ENCODE measurements at regions not wholly inside any gene's neighbourhood (a gene's known extent, or its start where the extent isn't known, plus 50 kb on each side); places are given as distances from the start of the nearest gene placed in this dataset.
A peak's percentile ranks its signal among the peaks of the same experiment; 100 is the strongest.

GRCh38 chr1:220410611-220411010, 117.3 kb upstream of the MARK1 start:
- DNase-seq = no peak

- no peak for DNase-seq
These were observed 118.0 kb upstream of the MARK1 start for GRCh38 chr1:220409771-220410595.

- DNase-seq = no peak
These were observed 120.7 kb upstream of the MARK1 start for GRCh38 chr1:220407191-220407590.

GRCh38 chr1:220398238-220398637, 126.0 kb upstream of the RAB3GAP2 start:
- DNase-seq = no peak

- no peak for DNase-seq
These were observed 119.2 kb upstream of the RAB3GAP2 start for GRCh38 chr1:220391491-220391890.

- no peak for DNase-seq
These were observed 117.4 kb upstream of the RAB3GAP2 start for GRCh38 chr1:220389634-220390033.

GRCh38 chr1:220386494-220387195, 114.4 kb upstream of the RAB3GAP2 start:
- no peak for DNase-seq

GRCh38 chr1:220385158-220385557, 112.9 kb upstream of the RAB3GAP2 start:
- DNase-seq = no peak

GRCh38 chr1:220382994-220383393, 110.7 kb upstream of the RAB3GAP2 start:
- no peak for DNase-seq

GRCh38 chr1:220380885-220381284, 108.6 kb upstream of the RAB3GAP2 start:
- no peak for DNase-seq

GRCh38 chr1:220378571-220379302, 106.5 kb upstream of the RAB3GAP2 start:
- no peak for DNase-seq

- DNase-seq = no peak
These were observed 103.5 kb upstream of the RAB3GAP2 start for GRCh38 chr1:220375715-220376114.

- DNase-seq = no peak
These were observed 102.2 kb upstream of the RAB3GAP2 start for GRCh38 chr1:220374449-220374848.

GRCh38 chr1:220372451-220372850, 100.2 kb upstream of the RAB3GAP2 start:
- DNase-seq = no peak

GRCh38 chr1:220371324-220371723, 99.1 kb upstream of the RAB3GAP2 start:
- DNase-seq = no peak

GRCh38 chr1:220370041-220370700, 97.9 kb upstream of the RAB3GAP2 start:
- no peak for DNase-seq

GRCh38 chr1:220369511-220369910, 97.3 kb upstream of the RAB3GAP2 start:
- DNase-seq = no peak

- peak; percentile 47 for DNase-seq
These were observed 96.4 kb upstream of the RAB3GAP2 start for GRCh38 chr1:220368352-220369265.

- DNase-seq = no peak
These were observed 95.6 kb upstream of the RAB3GAP2 start for GRCh38 chr1:220367833-220368232.

- DNase-seq = no peak
These were observed 94.0 kb upstream of the RAB3GAP2 start for GRCh38 chr1:220366269-220366668.

GRCh38 chr1:220363196-220363837, 91.1 kb upstream of the RAB3GAP2 start:
- DNase-seq = no peak
